ENCODE measurements at regions not wholly inside any gene's neighbourhood (a gene's known extent, or its start where the extent isn't known, plus 50 kb on each side); places are given as distances from the start of the nearest gene placed in this dataset.
"Not testable (repeated sequence)": the region's sequence is repeated elsewhere in the genome, so short reads cannot be mapped to it uniquely, and the experiment has no call there.

DNA sequence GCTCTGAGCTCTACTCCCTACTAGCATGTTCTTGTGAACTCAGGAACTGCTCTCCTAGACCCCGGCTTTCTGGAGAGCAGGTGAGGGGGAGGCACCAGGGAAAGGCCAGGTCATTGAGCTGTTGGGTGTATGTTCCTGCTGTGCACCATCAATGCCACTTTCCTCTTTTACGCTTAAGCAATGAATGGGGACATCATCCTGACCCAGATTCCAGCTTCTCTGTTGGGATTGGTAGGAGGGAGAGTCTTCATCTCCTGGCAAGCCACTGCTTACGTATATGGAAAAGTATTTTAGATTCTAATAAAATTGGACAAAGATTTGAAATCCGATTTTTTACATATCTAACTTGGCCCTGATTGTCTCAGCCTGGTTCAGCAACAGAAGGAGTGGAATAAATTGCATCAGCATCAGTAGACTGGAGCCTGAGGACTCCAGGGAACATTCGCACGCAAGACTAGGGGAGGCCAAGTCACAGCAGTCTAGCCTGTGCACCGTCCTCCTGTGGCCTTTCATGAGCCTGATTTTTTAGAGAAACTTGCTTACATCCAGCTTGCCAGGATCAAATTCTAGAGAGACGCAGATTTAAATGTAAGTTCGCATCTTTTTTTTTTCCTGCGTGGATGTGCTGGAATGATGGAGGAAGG lies 439.3 kb downstream of the RPIA start:
- not testable (repeated sequence) for H3K4me1 ChIP-seq, DNase-seq

DNA sequence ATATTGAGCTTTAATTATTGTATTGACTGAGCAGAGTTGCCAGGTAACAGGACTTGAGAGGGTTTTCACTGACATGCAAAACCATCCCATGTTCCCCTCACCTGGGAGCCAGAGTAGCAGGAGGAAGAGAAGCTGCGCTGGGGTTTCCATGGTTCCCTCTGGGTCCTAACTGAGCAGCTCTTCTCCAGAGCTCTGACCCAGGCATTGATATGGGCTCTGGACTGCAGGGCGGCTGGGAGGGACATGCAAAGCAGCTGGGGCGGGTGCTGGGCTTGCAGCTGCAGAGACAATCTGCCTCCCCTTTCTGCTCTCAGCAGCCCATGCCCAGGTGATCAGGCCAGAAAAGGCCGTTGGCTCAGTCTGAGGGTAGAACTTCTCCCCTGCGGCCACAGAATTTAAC lies 451.5 kb downstream of the RPIA start:
- H3K27me3 ChIP-seq; H3K36me3 ChIP-seq; DNase-seq; H3K9me3 ChIP-seq (replicated peaks); H3K4me3 ChIP-seq; H3K4me1 ChIP-seq; H3K27ac ChIP-seq: not testable (repeated sequence)

More for the DNA sequence above, 439.3 kb downstream of the RPIA start:
- not testable (repeated sequence) for H3K4me3 ChIP-seq; H3K36me3 ChIP-seq; H3K27me3 ChIP-seq; H3K9me3 ChIP-seq (replicated peaks); H3K27ac ChIP-seq

- H3K27ac ChIP-seq; DNase-seq; H3K9me3 ChIP-seq (replicated peaks): not testable (repeated sequence)
Observed at GRCh38 chr2:89145342-89145741, 453.9 kb downstream of the RPIA start.

DNA sequence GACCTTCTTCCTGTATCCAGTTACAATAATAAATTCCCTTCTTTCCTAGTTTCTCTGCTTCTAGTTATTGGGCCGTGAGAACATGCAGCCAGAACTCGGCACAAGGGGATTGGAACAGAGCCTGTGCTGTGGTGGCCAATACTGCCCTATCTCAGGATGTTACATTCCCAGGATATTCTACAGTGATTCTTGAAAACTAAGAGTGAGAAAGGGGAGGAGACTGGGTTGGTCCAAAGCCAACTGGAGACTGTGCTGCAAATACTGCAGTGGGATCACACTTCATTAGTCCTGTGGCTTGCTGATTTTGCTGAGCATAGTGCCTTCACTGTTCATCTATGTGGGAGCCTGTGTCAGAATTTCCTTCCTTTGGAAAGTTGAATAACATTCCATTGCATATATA lies 456.8 kb downstream of the RPIA start:
- H3K4me3 ChIP-seq; H3K9me3 ChIP-seq (replicated peaks); DNase-seq; H3K27me3 ChIP-seq; H3K27ac ChIP-seq; H3K4me1 ChIP-seq; H3K36me3 ChIP-seq: not testable (repeated sequence)

More at GRCh38 chr2:89145342-89145741, 453.9 kb downstream of the RPIA start:
- H3K36me3 ChIP-seq, H3K4me1 ChIP-seq, H3K27me3 ChIP-seq, H3K4me3 ChIP-seq: not testable (repeated sequence)

GRCh38 chr2:89151699-89152098 lies 460.2 kb downstream of the RPIA start:
- H3K27me3 ChIP-seq; H3K4me1 ChIP-seq; DNase-seq; H3K4me3 ChIP-seq; H3K36me3 ChIP-seq; H3K27ac ChIP-seq; H3K9me3 ChIP-seq (replicated peaks): not testable (repeated sequence)

GRCh38 chr2:89152501-89152900 lies 461.0 kb downstream of the RPIA start:
- not testable (repeated sequence) for H3K9me3 ChIP-seq (replicated peaks)

DNA sequence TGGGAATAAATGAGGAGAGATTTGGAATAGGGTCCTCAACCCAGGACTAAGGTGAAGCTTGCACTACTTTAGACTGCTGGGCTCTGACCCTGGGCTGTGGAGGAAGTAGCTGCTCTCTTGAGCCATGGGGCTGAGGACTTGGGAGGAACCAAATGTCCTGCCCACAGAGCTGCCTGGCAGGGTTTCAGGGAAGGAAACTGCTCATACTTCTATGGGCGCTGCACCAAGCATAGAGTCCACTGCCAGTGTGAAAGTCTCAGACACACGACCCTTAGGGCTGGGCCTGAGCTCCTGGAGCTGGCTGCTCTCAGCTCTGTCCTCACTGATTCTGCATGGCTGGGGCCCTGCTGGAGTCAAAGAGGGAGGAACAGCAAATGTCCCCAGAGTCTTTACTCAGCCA lies 461.7 kb downstream of the RPIA start:
- not testable (repeated sequence) for H3K4me1 ChIP-seq; H3K36me3 ChIP-seq; H3K27ac ChIP-seq; DNase-seq; H3K4me3 ChIP-seq; H3K27me3 ChIP-seq; H3K9me3 ChIP-seq (replicated peaks)

More at GRCh38 chr2:89152501-89152900, 461.0 kb downstream of the RPIA start:
- not testable (repeated sequence) for H3K27ac ChIP-seq, H3K4me3 ChIP-seq, H3K36me3 ChIP-seq, H3K4me1 ChIP-seq, DNase-seq, H3K27me3 ChIP-seq

DNA sequence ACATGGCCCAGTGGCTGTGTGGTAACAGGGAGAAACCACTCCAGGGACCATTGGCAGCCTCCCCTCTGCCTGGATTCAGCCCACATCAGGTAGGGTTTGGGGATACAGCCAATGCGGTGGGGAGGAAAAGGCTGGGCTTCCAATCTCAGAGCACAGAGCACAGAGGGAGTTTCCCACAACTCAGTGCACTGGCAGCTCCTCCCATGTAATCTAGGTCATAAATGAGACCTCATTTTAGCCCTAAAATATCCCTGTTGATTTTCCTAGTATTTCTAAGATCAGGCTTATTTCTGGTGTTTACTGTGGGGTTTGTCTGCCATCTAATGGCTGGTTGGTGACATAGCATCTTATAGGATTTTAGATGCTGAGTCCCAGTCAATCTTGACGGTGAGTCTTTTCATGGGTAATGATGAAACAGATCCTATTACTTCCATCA lies 462.8 kb downstream of the RPIA start:
- H3K27me3 ChIP-seq; H3K4me1 ChIP-seq; H3K27ac ChIP-seq; H3K4me3 ChIP-seq; DNase-seq; H3K9me3 ChIP-seq (replicated peaks); H3K36me3 ChIP-seq: not testable (repeated sequence)

- H3K27me3 ChIP-seq; H3K4me3 ChIP-seq; H3K36me3 ChIP-seq; H3K4me1 ChIP-seq; H3K27ac ChIP-seq; H3K9me3 ChIP-seq (replicated peaks): not testable (repeated sequence)
- peak in 1 of 2 experiments; percentile 4 for DNase-seq
Observed at GRCh38 chr2:89160306-89160705, 468.8 kb downstream of the RPIA start.

GRCh38 chr2:89161626-89162025 lies 470.2 kb downstream of the RPIA start:
- not testable (repeated sequence) for H3K9me3 ChIP-seq (replicated peaks); H3K27me3 ChIP-seq; H3K4me1 ChIP-seq; H3K27ac ChIP-seq; H3K36me3 ChIP-seq; DNase-seq; H3K4me3 ChIP-seq

- not testable (repeated sequence) for H3K36me3 ChIP-seq; H3K27ac ChIP-seq; H3K9me3 ChIP-seq (replicated peaks); H3K4me1 ChIP-seq; DNase-seq; H3K27me3 ChIP-seq; H3K4me3 ChIP-seq
Observed at GRCh38 chr2:89170506-89171173, 479.2 kb downstream of the RPIA start.

DNA sequence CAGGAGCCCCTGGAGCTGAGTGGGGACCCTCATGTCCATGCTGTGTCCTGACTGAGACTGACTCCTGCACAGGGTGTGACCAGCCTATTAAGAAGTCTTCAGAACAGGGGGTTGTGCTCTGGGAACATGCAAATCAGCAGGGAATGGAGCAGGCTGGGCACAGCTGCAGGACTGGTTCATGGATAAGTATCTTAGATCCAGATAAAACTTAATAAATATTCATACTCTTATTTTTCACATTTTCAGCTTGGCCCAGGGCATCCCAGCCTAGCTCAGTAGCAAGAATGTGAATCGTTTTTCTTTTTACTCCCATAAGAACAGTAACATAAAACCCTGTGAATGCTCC lies 479.7 kb downstream of the RPIA start:
- not testable (repeated sequence) for H3K4me1 ChIP-seq; H3K36me3 ChIP-seq; H3K4me3 ChIP-seq; H3K27me3 ChIP-seq; DNase-seq; H3K9me3 ChIP-seq (replicated peaks); H3K27ac ChIP-seq

DNA sequence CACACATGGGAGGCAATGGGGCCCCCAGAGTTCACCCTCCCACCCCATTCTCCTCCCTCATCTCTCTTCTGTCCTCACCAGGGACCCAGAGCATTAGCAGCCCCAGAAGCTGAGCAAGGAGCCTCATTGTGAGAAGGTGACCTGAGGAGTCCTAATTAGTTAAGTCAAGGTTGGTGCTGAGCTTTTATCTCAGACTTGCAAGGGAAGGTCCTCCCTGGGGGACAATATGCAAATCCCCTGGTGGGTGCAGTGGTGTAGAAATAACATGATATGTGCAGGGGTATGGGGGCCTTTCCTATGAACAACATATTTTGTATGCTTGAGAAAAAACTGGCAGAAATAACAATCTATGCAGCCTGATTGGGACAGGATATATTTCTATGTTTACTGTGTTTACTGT lies 485.5 kb downstream of the RPIA start:
- DNase-seq, result not testable (repeated sequence)

DNA sequence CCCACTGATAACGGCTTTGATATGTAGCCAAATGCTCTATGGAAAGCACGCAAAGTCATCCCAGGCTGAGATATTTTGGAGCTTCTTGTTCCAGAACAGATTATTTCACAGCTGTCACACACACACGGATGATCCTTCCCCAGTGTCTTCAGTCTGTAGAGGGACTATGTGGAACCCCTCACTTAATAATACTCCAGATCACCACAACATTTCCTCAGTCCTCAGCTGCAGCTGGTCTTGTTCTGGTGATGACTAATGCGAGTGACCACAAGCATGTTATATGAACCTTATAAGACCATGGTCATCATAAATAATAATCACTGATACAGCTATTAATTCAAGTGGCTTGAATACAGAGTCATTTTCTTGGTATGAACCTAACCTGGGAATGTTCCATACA lies 490.7 kb downstream of the RPIA start:
- H3K4me3 ChIP-seq; H3K27ac ChIP-seq; H3K9me3 ChIP-seq (replicated peaks); H3K36me3 ChIP-seq; H3K27me3 ChIP-seq; H3K4me1 ChIP-seq: not testable (repeated sequence)
- peak in 1 of 2 experiments; percentile 6 for DNase-seq

More for the DNA sequence above, 485.5 kb downstream of the RPIA start:
- not testable (repeated sequence) for H3K36me3 ChIP-seq; H3K4me3 ChIP-seq; H3K4me1 ChIP-seq; H3K9me3 ChIP-seq (replicated peaks); H3K27ac ChIP-seq; H3K27me3 ChIP-seq

GRCh38 chr2:89184746-89185145 lies 493.3 kb downstream of the RPIA start:
- H3K9me3 ChIP-seq (replicated peaks); H3K27me3 ChIP-seq; H3K4me3 ChIP-seq; H3K27ac ChIP-seq; H3K4me1 ChIP-seq; DNase-seq; H3K36me3 ChIP-seq: not testable (repeated sequence)

- not testable (repeated sequence) for DNase-seq, H3K4me1 ChIP-seq, H3K27ac ChIP-seq
Observed at GRCh38 chr2:89195636-89196251, 504.3 kb downstream of the RPIA start.

More at GRCh38 chr2:89195636-89196251, 504.3 kb downstream of the RPIA start:
- not testable (repeated sequence) for H3K9me3 ChIP-seq (replicated peaks); H3K4me3 ChIP-seq; H3K27me3 ChIP-seq; H3K36me3 ChIP-seq
